ENCODE measurements at regions not wholly inside any gene's neighbourhood (a gene's known extent, or its start where the extent isn't known, plus 50 kb on each side); places are given as distances from the start of the nearest gene placed in this dataset.

DNA sequence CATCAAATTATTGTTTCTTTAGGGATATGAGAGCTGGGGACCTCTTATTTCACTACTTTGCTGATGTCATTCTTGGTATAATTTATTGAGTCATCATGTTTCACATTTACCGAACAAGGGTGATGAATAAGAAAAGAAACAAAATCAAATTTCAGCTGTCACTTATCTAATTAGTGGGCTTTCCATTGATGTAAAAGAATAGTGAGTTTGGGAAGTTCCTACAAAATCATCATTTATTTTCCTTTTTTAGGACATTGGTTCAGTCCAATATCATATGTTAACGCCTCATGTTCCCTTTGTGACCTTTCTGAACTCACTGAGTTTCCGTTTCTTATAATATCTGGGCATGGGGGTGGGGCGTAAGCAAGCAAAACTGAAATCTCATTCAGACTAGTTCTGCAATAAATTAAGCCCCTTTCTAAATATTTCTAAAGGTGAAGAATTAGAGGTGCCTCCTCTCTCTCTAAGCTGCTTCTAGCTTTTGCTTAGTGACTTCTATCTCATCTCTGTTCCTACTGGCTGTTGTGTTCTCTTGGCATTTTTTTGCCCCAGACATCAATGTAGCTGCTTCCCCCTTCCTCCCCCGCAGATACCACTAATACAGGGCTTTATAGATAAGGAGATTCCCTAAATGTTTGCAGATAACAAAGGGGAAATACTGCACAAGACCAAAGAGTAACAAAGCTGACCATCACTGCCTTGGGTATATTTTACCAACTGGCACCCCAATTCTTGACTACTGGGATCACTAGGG, 238.0 kb upstream of the CTNNB1 start:
- TF ChIP-seq, protein P1, sequence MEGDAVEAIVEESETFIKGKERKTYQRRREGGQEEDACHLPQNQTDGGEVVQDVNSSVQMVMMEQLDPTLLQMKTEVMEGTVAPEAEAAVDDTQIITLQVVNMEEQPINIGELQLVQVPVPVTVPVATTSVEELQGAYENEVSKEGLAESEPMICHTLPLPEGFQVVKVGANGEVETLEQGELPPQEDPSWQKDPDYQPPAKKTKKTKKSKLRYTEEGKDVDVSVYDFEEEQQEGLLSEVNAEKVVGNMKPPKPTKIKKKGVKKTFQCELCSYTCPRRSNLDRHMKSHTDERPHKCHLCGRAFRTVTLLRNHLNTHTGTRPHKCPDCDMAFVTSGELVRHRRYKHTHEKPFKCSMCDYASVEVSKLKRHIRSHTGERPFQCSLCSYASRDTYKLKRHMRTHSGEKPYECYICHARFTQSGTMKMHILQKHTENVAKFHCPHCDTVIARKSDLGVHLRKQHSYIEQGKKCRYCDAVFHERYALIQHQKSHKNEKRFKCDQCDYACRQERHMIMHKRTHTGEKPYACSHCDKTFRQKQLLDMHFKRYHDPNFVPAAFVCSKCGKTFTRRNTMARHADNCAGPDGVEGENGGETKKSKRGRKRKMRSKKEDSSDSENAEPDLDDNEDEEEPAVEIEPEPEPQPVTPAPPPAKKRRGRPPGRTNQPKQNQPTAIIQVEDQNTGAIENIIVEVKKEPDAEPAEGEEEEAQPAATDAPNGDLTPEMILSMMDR (IDR thresholded peaks at IDR 0.05), result no peak
- no peak for TF ChIP-seq POLR2AphosphoS5 (IDR thresholded peaks at IDR 0.05; ENCODE audit: insufficient read depth in 1 of 2, low read depth in 1 of 2)
